Activated CD8-positive, alpha-beta memory T cell treated with anti-CD3 and anti-CD28 coated beads for 24 hours (primary cell): ENCODE measurements at regions not wholly inside any gene's neighbourhood (a gene's known extent, or its start where the extent isn't known, plus 50 kb on each side); places are given as distances from the start of the nearest gene placed in this dataset.
A peak's percentile ranks its signal among the peaks of the same experiment; 100 is the strongest.
"Not testable (repeated sequence)": the region's sequence is repeated elsewhere in the genome, so short reads cannot be mapped to it uniquely, and the experiment has no call there.

ENCODE experiments used
- DNase-seq: peaks from one replicate; pipeline ENCODE4 v3.0.0-alpha.2; 2020

DNA sequence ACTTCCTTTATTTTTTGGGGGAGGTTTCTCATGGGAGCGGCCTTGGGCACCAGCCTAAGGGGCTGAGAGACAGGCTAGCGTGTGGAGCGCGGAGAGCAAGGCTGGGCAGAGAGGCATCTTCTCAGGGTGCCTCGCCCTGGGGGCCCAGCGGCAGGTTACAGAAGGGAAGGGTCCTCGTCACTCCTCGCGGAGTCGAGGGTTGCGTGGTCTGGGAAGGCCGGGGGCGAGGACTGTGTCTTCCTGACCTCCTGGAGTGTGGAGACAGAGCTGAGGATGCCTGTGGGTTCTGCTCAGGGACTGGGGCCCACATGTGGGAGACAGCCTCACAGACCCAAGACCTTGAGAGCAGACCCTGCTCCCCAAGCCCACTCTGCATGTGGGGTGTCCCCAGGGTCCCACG lies 79.6 kb upstream of the LRPAP1 start:
- no peak for DNase-seq

- DNase-seq: not testable (repeated sequence)
Observed at GRCh38 chr4:3610851-3611250, 78.6 kb upstream of the LRPAP1 start.

- DNase-seq: not testable (repeated sequence)
Observed at GRCh38 chr4:3609905-3610304, 77.7 kb upstream of the LRPAP1 start.

DNA sequence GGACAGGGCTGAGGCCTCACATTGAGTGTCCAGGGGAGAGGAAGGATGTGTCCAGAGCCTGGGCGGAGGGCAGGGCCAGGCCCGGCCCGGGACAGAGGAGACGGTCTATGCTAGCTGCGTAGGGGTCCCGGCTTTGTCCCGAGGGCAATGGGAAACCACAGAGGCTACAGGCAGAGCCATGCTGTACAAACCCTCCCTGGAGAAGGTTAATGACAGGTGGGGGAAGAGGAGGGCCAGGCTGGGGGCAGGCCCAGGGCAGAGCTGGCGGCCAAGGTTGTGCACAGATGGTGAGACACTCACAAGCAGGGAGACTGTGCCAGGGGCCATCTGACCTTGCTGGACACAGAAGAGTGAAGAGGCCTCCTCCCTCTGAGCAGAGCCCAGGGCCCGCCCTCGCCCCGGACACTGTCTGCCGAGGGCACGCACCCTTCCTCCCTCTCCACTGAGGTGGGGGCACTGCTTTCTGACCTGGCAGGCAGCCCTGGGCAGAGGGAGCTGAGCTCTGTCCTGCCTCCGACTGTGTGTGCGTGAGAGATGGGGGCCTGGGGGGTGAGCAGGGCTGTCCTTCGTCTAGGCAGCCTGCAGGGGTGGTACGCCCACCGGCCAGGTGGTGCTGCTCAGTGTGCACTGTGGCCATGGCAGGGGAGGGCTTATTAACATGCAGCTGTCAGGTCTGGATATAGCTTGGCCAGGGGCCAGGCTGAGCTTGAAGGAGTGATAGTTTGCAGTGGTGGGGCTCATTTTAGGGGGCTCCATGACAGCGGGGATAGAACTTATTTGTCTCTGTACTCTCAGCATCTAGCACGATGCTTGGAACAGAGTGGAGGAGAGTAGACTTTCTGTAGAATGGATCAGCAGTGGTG lies 75.7 kb upstream of the LRPAP1 start:
- DNase-seq: no peak

- not testable (repeated sequence) for DNase-seq
Observed at GRCh38 chr4:3606850-3607249, 74.6 kb upstream of the LRPAP1 start.

GRCh38 chr4:3606271-3606670 lies 74.0 kb upstream of the LRPAP1 start:
- DNase-seq: not testable (repeated sequence)

DNA sequence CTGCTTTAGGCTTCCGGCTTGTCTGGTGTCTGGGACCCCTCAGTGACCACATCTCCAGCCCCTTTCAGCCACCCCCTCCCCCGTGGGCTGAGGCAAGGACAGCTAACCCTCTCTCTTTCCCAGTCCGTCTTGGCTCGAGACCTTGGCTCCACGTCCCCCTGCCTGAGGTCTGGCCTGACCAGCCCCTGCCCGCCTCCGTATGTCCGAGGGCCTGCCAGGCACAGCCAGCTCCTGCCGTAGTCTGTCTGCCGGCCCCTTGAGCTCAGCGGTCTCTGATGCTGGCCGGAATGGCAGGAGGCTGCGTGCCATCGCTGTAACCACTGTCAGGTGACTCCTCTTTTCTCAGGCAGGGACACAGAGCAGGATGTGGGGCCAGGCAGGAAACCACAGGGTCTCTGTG lies 73.3 kb upstream of the LRPAP1 start:
- no peak for DNase-seq

DNA sequence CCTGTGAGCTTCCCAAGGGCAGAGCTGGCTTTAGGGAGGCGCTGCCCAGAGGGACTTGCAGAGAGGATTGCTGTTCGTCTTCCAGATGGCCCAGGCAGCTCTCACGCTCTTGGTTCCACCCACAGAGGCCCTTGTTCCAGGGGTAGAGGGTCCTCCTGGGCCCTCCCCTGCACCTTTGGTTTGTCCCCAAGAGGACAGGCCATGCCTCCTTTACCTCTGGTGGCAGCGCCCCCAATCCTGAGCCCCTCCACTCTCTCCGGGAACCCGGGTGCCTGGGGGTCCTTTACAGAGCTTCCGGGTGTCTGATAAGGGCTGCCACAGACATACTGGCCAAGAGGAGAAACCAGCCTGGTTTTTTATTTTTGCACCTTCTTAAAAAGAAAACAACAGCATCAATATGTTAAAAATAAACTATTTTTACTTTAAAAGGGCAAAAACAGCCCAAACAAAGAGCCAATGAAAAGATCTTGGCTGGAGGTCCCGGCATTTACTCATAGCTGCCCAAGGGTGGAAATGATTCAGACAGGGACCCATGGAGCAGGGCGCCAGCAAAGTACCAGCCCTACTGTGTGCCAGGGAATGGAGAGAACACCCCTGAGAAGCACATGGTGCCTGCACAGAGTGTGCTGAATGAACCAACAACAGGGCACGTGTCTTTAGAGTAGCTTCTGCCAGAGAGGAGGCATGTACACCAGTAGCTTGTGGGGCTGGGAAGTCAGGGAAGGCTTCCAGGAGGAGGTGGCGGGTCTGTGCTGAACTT lies 70.8 kb upstream of the LRPAP1 start:
- not testable (repeated sequence) for DNase-seq

DNA sequence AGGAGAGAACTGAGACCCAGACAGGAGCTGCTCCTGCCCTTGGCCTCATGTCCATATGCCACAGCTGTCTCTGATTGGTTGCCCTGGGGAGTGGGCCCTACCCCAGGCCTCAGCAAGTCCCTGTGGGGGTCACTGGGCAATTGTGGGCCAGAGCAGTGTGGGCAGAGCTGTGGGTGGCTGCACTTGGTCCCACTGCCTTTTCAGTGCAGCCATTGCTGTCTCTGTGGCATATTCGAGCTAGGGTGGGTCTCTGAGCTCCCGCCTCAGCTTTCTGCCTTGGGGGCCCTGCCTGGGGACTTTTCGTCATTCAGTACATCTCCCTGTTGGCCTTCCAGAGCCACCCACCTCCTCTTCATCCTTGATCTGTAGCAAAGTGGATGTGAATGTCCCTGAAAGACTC lies 69.8 kb upstream of the LRPAP1 start:
- no peak for DNase-seq

- DNase-seq: not testable (repeated sequence)
Observed at GRCh38 chr4:3601108-3601690, 69.0 kb upstream of the LRPAP1 start.

DNA sequence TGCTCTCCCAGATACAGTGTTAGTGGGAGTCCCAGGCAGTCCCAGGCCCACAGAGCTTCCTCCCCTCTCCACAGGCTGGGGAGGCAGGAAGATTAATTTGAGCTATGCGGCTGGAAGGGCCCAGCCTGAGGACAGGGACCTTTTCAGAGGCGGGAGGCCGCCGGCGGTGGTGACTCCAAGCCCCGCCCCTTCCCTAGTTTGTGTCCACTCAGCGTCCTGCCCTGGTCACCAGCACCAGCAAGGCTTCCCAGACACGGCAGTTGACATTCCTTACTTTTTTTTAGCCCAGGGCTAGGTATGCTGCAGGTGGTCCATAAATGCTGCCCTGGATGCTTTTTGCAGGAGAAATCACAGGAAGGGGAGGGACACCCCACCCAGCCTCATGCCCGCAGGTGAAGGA lies 67.7 kb upstream of the LRPAP1 start:
- DNase-seq: no peak

GRCh38 chr4:3598695-3599227 lies 66.5 kb upstream of the LRPAP1 start:
- DNase-seq: no peak

DNA sequence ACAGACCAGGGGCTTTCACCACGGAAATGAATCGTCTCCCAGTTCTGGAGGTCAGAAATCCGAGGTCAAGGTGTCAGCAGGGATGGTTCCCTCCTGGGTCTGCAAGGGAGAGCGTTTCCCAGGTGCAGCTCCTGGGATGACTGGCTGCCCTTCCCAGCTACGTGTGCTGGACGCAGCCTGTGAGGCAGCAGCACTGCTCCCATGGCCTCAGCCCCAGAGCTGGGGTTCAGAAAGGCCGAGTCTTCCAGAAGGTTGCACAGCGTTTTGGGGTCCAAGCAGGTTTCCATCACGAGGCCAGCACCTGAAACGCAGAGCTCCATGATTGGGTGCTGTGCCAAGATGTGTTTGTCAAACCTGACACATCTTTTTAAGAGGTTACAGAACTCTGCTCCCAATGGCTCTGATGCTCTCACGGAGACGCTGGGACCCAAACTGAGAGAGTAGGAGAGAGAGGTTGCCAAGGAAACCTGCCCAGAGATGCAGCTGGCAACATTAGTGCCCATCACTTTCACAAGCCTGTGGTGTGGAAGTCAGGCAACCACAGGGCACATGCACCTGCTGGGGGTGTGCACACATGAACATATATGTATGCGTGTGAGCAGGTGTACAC lies 65.8 kb upstream of the LRPAP1 start:
- DNase-seq: not testable (repeated sequence)

DNA sequence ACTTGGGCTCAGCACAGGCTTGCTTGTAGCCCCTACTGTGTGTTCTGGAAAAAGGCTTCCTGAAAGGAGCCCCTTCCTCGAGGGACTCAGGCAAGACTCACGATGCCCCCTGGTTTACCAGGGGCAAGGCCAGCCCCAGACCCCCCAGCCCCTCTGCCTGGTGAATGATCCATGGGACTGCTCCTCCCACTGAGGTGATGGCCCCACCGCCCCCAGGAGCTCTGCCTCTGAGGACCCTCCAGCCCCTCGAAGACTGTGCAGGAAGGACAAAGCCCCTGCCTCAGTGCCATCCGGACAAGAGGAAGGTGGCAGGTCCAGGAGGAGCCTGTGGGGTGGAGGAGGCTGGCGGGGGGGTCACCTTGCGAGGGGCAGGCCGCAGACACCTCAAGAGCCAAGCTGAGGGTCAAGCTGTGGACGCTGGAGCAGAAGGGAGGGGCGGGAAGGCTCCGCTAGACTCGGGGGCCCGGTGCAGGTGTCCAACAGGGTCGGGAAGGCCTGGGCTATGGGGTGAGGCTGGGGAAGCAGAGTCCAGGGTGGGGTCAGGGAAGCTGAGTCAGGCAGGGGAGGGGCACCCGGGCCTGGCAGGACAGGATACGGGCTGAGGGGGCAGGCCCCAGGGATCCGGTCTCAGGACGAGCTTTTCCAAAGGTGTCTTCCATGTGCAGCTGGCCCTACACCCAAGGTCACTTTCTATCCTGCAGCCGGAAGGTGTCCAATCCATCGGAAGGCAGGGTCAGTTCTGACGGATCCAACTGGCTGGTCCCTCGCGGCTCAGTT lies 64.9 kb upstream of the LRPAP1 start:
- peak; percentile 26 for DNase-seq

DNA sequence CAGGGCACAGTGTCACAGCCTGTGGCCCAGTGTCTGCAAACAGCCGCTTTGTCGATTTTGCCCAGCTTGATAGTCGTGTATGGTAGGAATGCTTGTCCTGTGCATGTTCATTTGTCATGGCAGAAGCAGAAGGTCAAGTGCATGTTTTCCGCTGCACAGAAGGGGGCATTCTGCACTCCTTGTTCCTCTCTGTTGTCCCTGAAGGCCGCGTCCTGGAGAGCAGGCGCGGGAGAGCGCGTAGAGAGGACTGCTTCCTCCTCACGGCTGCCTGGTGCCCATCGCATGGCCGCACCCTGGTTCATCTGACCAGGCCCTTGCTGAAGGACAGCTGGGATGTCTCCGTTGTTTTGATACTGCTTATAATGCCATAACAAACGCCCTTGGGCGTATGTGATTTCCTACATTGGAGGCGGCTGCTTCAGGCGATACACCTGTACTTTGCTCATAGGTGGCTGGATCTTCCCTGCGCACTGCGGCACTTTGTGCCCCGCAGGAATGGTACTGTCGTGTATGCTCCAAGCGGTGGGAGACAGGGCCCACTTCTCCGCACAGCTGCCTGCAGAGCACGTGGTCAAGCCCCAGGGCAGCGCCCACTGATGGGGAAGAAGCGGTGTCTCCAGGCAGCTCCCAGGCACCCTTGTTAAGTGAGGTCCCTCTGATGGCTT lies 63.5 kb upstream of the LRPAP1 start:
- not testable (repeated sequence) for DNase-seq

DNA sequence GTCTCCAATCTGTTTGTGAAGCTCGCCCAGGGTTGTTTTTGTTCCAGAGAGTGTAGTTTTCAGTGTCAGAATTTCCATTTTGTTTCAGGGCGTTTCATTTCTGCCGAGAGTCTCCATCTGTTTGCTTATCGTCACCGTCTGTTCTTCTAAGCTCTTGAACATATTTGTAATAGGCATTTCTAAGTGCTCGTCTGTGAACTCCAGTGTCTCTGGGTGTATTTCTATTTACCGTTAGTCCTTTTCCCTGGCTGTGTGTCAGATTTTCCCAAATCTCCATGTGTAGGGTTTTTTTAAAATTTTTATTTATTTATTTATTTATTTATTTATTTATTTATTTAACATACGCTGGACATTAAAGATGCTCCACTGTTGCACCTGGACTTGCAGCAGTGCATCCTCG lies 62.5 kb upstream of the LRPAP1 start:
- DNase-seq: not testable (repeated sequence)

- not testable (repeated sequence) for DNase-seq
Observed at GRCh38 chr4:3589946-3590924, 58.0 kb upstream of the LRPAP1 start.

DNA sequence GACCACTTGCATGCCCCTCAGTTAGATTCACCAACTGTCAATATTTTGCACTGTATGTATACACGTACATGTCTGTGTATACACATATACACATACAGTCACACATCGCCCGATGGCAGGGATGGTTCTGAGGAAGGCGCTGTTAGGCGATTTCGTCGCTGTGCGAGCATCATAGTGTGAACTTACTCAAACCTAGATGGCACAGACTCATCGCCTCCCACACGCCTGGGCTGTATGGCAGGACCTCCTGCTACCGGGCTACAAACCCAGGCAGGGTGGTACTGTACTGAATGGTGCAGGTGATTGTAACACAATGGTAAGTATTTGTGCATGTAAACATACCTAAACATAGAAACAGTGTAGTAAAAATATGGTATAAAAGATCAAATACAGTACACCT lies 57.2 kb upstream of the LRPAP1 start:
- DNase-seq: not testable (repeated sequence)

- not testable (repeated sequence) for DNase-seq
Observed at GRCh38 chr4:3588517-3589194, 56.4 kb upstream of the LRPAP1 start.

DNA sequence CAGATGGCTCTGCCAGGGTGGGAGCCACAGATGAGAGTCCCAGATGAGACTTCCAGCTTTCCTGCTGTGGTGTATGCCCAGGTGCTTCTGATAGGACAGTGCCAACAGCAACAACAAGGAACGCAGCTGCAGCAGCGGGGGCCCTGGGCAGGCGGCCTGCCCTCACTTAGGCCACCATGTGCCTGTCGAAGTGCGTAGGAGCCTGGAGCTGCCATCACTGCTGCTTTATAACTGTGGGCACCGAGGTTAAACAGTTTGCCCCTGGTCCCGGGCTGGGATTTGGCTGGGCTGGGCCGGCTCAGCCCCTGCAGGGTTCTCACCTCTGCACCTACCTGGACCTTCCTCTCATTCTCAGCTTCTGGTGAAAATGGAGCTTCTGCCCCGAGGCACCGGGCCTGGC lies 54.4 kb upstream of the LRPAP1 start:
- not testable (repeated sequence) for DNase-seq
